NCI-H1048 (cell line): ENCODE measurements at regions not wholly inside any gene's neighbourhood (a gene's known extent, or its start where the extent isn't known, plus 50 kb on each side); places are given as distances from the start of the nearest gene placed in this dataset.
"Not testable (repeated sequence)": the region's sequence is repeated elsewhere in the genome, so short reads cannot be mapped to it uniquely, and the experiment has no call there.

ENCODE experiments used
- DNase-seq: peaks from one replicate; lab custom pipeline; 2025; lab: John Stamatoyannopoulos, UW

DNA sequence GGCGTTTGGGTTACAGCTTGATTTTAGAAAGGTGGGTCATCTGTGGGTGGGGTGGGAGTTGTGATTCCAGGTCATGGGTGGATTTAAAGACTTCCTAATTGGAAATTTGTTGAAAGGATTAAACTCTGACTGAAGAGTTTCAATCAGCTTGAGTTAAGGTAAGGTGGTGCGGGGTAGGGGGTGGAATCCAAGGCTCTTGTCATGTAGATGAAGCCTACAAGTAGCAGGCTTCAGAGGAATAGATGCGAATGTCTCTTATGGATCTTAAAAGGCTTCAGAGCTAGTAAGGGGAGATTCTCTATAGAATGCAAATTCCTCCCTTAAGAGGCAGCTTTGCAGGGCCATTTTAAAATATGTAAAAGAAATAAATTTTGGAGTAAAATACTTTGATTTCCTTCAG is 645.3 kb downstream of the FRK start:
- DNase-seq: no peak

DNA sequence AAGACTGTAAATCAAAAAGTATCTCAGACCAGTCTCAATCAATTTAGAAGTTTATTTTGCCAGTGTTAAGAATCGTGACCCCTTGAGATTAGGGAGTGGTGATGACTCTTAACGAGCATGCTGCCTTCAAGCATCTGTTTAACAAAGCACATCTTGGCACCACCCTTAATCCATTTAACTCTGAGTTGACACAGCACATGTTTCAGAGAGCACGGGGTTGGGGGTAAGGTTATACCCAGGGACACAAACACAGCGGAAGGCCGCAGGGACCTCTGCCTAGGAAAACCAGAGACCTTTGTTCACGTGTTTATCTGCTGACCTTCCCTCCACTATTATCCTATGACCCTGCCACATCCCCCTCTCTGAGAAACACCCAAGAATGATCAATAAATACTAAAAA is 645.8 kb downstream of the FRK start:
- not testable (repeated sequence) for DNase-seq

- DNase-seq: no peak
These were observed 648.9 kb downstream of the FRK start for GRCh38 chr6:115411756-115412155.

- no peak for DNase-seq
These were observed 656.2 kb downstream of the FRK start for GRCh38 chr6:115404446-115404845.

- DNase-seq: no peak
These were observed 662.1 kb downstream of the FRK start for GRCh38 chr6:115398607-115399006.

DNA sequence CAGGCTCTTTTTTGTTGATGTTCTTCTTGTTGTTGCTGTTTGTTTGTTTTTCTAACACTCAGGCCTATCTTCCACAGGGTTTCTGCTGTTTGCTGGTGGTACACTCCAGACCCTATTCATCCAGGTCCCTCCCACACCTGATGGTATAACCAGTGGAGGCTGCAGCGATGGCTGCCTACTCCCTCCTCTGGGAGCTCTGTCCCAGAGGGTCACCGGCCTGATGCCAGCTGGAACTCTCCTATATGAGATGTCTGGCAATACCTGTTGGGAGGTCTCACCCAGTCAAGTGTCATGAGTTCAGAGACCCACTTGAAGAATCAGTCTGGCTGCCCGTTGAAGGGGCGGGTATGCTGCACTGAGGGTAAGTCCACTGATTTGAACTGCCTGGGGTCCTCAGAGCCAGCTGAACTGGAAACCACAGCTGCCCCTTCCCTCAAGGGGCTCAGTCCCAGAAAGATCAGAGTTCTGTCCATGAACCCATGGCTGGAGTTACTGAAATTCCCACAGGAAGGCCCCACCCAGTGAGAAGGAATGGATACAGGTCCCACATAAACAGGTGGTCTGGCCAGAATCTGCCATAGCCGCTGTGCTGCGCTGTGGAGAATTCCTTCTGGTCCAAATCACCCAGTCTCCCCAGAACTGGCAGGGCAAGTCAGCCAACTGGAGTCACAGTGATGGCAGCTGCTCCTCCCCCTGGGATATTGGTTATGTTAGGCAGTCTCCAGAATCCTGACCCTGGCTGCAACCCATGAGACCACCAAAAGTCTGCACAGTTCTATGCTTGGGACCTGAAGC is 664.4 kb downstream of the FRK start:
- no peak for DNase-seq

DNA sequence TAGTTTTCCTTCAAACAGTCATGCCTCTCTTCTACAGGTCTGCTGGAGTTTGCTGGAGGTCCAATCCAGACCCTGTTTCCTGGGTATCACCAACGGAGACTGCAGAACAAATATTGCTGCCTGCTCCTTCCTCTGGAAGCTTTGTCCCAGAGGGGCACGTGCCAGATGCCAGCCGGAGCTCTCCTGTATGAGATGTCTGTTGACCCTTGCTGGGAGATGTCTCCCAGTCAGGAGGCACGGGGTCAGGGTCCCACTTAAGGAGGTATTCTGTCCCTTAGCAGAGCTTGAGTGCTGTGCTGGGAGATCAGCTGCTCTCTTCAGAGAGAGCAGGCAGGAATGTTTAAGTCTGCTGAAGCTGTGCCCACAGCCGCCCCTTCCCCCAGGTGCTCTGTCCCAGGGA is 666.9 kb downstream of the FRK start:
- no peak for DNase-seq

DNA sequence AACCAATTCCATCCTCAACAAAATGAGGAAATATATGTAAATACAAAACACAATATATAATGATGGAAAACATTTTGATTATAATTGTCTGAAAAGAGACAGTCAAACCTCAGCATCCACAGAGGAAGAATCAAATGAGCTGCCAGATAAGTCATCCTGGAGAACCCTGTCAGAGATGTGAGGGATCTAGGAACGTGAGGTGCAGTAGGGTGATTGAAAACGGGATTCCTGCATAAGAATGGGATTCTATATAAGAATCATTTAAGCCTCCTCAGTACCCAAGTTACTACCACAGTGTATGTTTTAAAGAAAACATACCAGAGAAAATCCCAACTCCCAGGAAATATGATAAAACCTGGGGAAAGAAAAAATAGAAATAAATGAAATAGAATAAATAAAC is 690.5 kb downstream of the FRK start:
- no peak for DNase-seq

- no peak for DNase-seq
These were observed 694.9 kb downstream of the FRK start for GRCh38 chr6:115365783-115366182.

DNA sequence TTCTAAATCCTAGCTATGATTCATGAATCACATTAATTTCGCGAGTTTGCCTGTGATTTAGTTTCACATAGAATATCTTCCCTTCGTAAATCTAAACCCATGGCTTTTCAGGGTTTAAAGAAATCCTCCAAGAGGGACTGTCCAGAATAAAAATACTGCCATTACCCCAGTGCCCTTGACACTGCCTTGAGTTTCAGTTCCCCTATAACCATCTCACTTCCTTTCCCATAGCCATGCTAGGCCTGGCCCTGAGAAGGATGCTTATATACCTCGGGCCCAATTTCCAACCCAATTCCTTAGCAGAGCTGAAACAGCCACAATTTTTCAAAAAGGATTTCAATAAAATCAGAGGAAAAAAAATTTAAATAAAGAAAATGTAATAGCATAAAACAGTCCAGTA is 697.3 kb downstream of the FRK start:
- no peak for DNase-seq

DNA sequence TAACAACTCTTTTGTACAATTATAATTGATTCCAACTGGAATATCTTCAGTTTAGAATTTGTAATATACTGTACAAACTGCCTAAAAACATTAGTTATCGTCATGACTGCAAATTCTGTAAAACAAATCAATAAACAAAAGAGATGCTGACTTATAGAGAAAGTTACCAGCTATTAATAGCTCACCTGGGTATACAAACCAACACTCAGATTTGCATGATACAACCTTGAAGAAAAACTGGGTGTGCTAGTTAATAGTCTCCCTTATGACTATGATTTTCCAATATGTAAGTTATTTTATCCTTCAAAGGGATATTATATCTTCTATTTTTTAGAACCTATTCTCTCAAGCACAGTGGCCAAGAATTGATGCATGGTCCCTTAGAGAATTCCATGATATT is 698.5 kb downstream of the FRK start:
- no peak for DNase-seq

DNA sequence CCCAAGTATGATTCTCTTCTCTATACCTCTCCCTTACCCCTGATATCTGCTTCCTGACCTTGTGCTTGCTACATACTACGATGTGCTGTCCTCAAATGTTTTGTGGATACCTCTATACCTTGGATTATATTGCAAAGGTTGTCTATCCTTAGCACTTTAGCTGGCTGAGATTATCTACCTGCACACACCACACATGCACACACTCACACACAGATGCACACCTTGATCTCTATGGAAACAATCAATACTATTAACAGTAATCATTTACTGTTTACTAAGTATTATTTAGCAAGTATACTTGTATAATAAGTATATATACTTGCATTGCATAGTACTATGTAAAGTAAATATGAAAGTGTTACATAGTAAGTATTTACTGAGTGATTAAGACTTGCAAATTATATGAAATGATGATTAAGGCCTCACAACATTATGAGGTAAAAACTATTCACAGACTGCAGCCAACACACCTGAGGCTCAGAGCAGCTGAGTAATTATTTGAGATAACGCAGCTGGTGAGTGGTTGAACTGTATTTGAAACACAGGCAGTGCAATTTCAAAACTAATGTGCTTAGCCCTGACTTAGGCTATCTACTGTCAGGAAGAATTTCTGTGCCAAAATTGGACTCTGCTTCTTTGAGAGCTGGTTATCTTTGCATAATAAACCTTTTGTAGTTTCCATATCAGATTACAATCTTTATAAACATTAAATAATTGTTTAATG is 699.9 kb downstream of the FRK start:
- DNase-seq: no peak

GRCh38 chr6:115358616-115359015 is 702.1 kb downstream of the FRK start:
- DNase-seq: no peak

- no peak for DNase-seq
These were observed 704.3 kb downstream of the FRK start for GRCh38 chr6:115356371-115356770.

DNA sequence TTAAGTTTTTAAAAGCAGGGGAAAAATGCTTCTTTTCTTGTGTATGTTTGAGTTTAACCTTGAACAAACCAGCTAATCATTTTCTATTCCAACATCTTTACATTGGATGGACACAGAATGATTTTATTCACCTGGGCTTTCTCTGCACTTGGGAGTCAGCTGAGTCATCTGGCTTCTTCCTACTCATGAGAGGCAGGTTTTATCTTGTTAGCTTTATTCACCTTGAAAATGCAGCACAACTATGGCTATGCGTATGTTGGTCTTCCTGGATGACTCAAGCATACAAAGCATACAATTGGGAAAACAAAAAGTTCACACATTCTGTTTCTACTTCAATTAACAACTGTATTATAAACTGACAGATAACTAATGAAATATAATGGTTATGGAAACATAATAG is 737.7 kb downstream of the FRK start:
- no peak for DNase-seq

DNA sequence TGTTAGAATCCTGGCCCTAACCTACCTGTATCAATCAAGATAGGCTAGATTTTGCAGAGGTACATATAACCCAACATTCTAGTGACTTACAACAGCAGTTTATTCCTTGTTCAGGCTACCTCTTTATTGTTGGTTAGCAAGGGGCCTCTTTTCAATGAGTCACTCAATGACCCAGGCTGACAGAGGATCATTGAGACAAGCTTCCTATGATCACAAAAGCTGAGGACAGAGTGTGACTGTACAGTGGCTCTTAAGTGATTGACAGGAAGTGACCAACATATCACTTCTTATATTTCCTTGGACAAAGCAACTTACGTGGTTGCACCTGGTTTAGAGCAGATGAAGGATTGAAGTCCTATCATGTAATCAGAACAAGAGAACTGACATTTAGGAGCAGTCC is 740.9 kb downstream of the FRK start:
- no peak for DNase-seq

GRCh38 chr6:115310156-115310555 is 750.5 kb downstream of the FRK start:
- DNase-seq: no peak

DNA sequence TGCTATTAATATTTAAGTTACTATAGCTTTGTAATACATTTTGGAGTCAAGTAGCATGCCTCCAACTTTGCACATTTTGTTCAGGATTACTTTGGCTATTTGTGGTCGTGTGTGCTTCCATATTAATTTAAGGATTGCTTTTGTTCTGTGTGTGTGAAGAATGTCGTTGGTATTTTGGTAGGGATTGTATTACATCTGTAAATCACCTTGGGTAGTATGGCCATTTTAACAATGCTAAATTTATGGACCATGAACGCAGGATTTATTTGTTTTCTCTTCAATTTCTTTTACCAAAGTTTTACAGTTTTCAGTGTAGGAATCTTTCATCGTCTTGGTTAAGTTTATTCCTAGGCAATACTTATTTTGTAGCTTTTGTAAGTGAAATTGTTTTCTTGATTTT is 758.0 kb downstream of the FRK start:
- no peak for DNase-seq

DNA sequence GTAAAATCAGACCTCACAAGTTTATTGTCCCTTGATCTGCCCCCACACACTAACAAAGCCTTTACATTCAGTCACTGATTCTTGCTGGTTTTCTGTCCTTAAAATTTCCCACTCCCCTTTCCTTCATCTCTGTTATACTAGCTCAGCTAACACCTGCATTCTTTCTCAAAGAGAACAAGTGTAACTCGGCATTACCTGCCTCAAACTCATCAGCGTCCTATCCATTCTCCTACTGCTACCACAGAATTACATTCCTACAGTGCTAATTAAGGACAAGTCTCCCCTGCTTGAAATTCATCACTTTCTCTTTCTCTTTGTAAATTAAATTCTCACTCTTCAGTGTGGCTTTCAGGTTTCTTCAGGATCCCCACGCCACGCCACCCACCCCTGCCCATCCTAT is 773.2 kb downstream of the FRK start:
- no peak for DNase-seq

DNA sequence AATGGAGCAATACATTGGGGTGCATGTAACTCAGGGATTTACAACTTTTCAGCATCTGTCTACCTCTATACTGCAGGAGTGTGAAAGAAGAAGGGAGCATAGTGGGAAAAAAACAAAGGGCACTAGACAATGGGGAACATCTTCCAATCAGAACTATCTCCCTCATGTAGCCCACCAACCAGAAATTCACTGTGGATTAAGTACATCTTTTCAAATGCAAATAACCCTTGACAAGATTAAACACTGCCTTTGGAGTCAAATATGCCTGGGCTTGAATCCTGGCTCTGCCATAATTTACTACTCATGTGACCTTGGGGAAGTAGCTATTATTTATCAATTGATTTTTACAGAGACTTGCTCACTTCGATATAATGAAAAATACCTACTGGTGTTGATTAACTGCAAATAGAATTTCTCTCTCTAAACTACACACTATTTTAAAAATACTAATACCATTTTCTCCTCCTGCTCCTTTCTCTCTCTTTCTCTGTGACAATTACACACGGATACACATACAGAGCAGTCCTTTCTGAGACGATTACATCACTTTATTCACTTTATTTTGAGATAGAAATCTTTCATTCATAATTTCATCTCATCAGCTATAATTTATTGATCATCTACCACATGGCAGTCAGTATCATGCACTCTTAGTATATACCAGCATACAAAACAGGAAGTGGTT is 783.7 kb downstream of the FRK start:
- DNase-seq: no peak

DNA sequence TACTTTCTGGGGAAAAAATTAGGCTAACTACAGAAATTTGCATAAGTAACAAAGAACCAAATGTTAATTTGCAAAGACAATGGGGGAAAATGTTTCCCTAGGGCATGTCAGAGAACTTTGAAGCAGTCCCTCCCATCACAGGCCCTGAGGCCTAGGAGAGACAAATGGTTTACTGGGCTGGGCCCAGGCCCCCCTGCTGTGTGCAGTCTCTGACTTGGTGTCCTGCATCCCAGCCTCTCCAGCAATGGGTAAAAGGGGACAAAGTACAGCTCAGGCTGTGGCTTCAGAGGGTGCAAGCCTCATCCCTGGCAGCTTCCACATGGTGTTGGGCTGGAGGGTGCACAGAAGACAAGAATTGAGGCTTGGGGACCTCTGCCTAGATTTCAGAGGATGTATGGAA is 788.4 kb downstream of the FRK start:
- DNase-seq: no peak

DNA sequence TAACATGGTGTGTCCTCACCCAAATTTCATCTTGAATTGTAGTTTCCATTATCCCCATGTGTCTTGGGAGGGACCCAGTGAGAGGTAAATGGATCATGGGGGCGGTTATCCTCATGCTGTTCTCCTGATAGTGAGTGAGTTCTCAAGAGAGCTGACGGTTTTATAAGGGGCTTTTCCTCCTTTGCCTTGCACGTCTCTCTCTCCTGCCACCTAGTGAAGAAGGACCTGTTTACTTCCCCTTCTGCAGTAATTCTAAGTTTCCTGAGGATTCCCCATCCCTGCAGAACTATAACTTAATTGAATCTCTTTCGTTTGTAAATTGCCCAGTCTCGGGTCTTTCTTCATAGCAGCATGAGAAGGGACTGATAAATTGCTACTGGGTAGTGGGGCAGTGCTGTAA is 789.3 kb downstream of the FRK start:
- DNase-seq: no peak

DNA sequence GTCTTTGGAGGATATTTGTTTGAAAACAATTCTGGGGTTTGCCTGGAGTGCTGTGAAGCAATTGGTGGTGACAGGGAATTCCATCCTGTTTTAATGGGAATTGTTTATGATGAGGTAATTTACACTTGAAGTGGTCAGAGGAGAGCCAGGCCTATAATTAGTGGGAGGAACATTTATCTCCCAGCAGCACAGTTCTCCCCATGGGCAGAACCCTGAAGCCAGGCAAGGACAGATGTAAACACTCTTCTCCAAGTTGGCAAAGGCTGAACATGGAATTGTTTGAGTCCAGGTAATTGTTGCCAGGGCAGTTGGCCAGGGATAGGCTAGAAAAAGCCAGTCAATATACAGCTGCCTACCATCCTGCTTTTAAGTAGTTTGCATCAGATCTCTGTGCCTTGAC is 789.7 kb downstream of the FRK start:
- DNase-seq: no peak
